ENCODE measurements at regions not wholly inside any gene's neighbourhood (a gene's known extent, or its start where the extent isn't known, plus 50 kb on each side); places are given as distances from the start of the nearest gene placed in this dataset.

- no peak for TF ChIP-seq CTCF (IDR thresholded peaks at IDR 0.05; ENCODE audit: low read length)
- no peak for TF ChIP-seq EZH2 (IDR thresholded peaks at IDR 0.05; ENCODE audit: borderline replicate concordance, low read length)
Observed at GRCh38 chr9:19522558-19522957, 113.7 kb downstream of the ACER2 start.
